ENCODE measurements at regions not wholly inside any gene's neighbourhood (a gene's known extent, or its start where the extent isn't known, plus 50 kb on each side); places are given as distances from the start of the nearest gene placed in this dataset.

GRCh38 chr6:142561511-142562265, 259.9 kb downstream of the ADGRG6 start:
- DNase-seq = no peak

DNA sequence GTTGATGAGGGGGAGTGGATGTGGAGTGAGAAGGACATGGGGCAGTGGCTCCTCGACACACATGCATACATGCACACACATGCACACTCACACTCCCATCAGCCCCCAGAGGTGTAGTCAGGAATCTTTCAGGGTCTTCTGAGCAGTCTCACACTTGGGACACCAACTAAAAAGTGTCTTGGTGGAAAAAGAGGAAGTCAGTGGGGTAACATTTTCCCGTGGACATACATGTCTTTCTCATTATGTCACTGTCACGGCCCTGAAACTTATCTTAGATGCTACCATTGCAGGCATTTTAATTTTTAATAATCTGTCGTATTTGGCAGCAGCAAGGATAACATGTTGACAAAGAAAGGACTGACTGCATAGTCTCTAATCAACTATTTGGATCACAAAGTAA, 261.1 kb downstream of the ADGRG6 start:
- no peak for DNase-seq

GRCh38 chr6:142566628-142567396, 265.0 kb downstream of the ADGRG6 start:
- DNase-seq = peak; percentile 2 to 63

GRCh38 chr6:142567461-142567860, 265.7 kb downstream of the ADGRG6 start:
- DNase-seq = no peak

- no peak for DNase-seq
Observed at GRCh38 chr6:142568857-142569597, 267.2 kb downstream of the ADGRG6 start.

DNA sequence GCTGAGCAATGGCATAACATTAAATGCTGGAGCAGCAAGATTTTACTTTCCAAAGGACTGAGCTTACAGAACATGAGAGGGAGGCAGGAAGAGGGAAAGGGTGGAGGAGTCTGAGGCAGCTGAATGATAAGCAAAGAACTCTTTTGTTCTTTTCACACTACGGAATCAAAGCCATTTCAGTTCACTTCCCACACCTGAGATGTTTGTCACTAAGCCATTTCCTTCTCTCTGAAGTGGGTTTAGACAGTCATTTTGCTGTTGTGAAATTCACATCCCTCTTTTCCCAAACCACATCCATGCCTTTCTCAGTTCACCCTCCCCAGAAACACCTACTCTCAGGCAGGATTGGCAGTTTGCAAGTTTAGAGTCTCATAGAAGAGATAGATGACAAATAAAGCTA, 267.9 kb downstream of the ADGRG6 start:
- no peak for DNase-seq

GRCh38 chr6:142570221-142570671, 268.4 kb downstream of the ADGRG6 start:
- no peak for DNase-seq

GRCh38 chr6:142592876-142593275, 291.1 kb downstream of the ADGRG6 start:
- DNase-seq = no peak

- no peak for DNase-seq
Observed at GRCh38 chr6:142597836-142598235, 296.0 kb downstream of the ADGRG6 start.

- DNase-seq = no peak
Observed at GRCh38 chr6:142601427-142601826, 299.6 kb downstream of the ADGRG6 start.

DNA sequence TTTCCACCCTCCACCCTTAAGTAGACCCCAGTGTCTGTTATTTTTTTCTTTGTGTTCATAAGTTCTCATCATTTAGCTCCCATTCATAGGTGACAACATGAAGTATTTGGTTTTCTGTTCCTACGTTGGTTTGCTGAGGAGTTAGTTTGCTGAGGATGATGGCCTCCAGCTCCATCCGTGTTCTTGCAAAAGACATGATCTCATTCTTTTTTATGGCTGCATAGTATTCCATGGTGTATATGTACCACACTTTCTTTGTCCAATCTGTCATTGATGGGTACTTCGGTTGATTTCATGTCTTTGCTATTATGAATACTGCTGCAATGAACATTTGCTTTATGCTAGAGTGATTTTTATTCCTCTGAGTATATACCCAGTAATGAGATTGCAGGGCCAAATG, 301.2 kb downstream of the ADGRG6 start:
- DNase-seq = no peak

GRCh38 chr6:142605922-142606485, 304.2 kb downstream of the ADGRG6 start:
- no peak for DNase-seq

- no peak for DNase-seq
Observed at GRCh38 chr6:142612956-142613355, 311.1 kb downstream of the ADGRG6 start.

DNA sequence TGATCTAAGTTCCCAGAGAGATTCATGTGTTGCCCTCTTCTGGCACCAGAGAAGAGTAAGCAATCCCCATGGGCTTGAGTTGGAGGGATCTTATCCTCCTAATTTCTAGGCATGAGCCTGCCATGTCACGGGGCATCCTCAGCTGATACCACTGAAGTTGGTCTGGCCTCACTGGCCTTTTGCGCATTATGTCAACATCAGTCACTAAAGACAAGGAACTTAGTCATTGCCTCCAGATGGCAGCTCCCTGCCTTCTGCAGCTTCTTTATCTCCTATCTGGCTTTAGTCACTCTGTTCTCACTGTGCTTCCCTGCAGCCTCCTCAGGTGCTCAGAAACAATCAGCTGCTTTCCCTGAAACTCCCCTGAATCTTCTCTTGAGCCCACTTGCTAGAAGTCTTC, 312.2 kb downstream of the ADGRG6 start:
- no peak for DNase-seq

- no peak for DNase-seq
Observed at GRCh38 chr6:142617158-142617557, 315.4 kb downstream of the ADGRG6 start.

DNA sequence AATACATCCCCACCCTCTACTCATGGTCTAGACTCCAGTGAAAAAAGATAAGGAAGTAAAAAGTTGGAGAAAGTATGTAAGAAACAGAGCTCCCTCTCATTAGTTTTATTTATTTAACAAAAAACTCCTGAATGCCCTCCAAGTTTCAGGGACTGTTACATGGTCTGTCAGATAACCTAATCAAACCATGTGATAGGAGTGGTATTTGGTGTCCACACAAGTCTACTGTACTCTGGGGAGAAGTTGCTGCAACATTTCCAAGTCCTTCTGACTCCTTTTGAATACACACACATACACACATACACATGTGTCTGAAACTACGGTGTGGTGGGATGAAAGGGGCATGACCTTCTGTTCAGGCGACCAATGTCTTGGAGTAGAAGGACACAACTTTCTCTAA, 320.0 kb downstream of the ADGRG6 start:
- no peak for DNase-seq

- no peak for DNase-seq
Observed at GRCh38 chr6:142624978-142625715, 319.8 kb downstream of the HIVEP2 start.

DNA sequence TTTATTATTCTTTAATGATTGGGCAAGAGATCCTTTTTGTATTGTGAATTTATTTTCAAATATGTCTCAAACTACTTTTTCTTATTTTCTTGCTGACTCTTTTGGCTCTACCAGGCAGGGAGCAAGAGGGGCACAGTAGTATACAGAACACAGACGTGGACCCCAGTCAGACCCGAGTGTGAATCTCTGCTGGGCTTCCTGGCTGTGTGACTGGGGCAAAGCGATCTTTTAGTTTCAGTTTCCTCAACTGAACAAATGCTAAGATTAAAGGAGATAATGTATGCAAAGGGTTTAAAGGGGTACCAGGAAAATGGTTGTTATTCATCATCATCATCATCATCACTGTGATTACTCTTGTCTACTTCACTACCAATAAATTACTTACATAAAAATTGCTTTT, 317.5 kb downstream of the HIVEP2 start:
- DNase-seq = no peak

GRCh38 chr6:142631517-142632385, 313.2 kb downstream of the HIVEP2 start:
- no peak for DNase-seq

- DNase-seq = no peak
Observed at GRCh38 chr6:142633317-142633716, 311.7 kb downstream of the HIVEP2 start.

DNA sequence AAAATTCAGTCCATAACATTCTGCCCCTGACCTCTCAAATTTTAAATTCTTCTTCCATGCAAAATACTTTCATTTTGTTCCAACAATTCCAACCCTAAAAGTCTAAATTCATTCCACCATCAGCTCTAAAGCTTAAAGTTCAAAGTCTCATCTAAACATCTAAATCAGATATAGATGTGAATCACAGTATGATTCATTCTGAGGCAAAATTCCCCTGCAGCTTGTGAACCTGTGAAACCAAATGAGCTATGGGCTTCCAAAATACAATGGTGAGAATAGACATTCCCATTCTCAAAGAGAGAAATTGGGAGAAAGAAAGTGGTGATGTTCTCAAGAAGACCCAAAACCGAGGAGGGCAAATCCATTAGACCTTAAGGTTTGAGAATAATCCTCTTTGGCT, 309.8 kb downstream of the HIVEP2 start:
- no peak for DNase-seq

Data from bone marrow (tissue), 2 donors.